Suppressor macrophage treated with lipopolysaccharide for 4 hours (primary cell): ENCODE measurements at regions not wholly inside any gene's neighbourhood (a gene's known extent, or its start where the extent isn't known, plus 50 kb on each side); places are given as distances from the start of the nearest gene placed in this dataset.

Source experiments
- DNase-seq: peaks from one replicate; pipeline ENCODE4 v3.0.0-alpha.2; 2020

DNA sequence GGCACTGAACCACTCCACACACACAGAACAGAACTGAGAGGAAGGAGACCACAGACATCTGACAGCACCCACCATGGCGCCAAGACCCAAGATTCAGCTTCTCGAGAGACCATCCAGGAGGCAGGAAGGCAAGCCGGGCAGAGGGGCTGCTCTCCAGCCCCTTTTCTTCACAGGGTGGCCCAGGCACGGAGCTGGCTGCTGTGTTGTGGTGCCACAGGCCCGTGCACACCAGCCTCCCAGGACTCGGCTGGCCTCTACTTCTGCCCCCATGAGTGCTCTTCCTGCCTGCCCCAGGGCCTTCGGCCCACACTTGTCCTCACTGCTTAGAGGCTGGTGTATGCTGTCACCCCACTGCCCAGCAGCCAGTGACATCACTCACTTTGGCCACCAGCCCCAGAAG lies 547.6 kb upstream of the RAB6C start:
- no peak for DNase-seq

DNA sequence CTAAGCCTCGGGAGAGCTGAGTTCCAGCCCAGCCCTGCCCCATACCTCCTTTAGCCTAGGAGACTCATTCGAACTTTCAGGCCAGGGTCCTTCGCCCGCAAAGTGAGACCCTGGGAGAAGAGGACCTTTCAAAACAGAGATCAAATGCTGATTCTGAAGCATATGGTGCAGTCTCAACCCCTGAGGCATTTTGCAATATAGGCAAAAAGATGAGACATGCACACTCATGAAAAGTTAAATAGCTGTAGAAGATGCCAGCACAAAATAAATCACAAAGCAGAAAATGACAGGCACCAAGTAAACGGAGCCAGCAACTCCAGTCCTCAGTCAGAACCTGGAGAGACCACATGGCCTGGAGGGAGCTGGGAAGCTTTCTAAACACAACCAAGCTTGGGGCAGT lies 542.7 kb upstream of the RAB6C start:
- no peak for DNase-seq

DNA sequence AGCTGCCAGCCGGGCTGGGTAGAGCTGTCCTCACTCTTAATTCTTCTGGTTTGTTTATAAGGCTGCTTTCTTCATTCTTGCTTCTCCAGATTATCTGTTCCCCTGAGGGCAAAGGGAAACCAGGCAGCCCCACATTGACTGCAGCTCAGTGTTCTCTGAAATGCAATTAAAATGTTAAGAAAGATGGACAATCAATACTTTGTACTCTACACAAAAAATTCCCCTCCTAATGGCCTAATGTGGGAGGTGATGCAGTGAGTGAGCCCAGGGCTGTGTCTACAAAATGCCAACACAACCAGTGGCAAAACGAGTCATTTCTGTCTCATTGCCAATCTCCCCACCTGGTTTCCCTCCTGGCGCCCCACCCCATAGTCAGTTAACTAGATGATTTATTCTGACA lies 541.7 kb upstream of the RAB6C start:
- DNase-seq, result no peak

DNA sequence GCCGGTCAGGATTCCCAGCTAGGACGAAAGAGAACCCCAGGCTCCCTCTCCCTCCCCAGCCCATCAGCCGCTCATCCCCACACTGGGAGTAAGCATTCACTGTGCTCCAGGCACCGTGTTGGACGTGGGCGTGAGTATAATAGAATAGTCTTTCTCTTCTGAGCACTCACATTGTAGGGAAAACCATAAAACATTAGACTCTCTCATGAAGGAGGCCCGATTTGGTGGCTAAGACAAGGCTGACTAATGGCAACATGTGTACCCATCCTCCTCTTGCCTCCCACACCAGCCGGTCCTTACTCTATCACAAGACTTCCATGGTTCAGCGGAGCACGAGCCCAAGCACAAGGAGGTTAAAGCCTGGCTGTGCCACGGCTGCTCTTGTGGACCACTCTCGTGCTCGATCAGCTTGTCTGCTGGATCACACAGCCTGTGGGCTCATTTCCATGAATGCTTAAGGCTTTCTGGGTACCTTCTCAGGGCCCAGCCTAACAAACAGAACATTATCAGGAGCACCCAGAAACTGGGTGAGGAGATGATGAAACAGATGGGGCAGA lies 540.9 kb upstream of the RAB6C start:
- DNase-seq, result no peak

DNA sequence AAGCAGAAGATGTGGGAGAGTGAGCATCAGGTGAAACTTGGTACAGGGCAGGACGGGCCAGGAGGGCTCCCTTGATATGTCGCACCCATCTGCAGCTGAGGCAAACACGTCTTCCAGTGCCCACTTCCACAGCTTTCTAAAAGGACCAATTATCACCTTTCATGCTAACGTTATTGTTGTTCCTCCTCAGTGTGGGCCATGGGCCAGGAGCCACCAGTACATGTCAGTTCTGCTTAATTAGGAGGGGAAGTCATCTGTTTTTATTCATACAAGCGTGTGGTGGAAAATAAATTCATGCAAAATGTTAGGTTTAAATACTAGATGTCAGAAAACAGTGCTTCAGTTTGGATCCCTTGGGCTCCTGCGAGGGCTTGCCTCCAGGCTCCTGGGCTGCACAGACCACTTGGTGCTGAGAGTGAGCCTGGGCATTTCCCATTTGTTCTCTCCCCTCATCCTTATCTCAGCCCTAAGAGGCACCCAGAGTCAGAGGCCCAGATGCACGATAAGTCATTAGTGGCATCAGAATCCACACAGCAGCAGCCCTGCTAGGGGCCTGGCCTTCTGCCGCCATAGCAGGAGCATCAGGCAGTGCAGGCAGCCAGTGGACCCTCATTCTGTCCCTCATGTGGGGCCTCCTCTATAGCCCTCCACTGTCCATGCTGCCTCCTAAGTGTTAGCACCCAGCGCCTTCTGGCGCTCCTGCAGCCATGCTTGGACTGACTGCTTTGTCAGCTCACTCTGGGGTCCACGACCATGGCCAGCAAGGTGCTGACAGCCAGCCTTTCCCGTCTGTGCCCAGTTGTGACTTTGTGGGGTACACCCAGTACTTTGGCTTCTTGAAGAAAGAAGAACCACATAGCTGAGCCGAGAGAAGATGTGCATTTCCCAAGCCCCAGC lies 539.8 kb upstream of the RAB6C start:
- no peak for DNase-seq

DNA sequence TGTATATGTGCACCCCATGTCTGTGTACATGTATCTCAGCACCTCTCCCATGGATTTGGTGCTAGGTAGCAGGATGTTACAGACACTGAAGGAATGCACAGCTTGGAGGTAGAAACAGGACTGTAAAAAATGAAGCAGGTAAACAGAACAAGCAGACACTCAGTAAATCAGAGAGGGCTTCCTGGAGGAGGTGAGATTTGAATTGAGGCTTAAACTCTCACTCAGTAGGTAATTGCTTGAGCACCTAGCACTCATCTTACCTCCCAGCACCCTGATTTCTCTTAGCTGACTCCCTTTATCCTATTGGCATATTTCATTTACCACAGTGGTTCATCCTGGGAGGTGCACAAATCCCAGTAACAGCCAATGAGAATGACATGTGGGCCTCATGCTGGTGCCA lies 537.9 kb upstream of the RAB6C start:
- no peak for DNase-seq

DNA sequence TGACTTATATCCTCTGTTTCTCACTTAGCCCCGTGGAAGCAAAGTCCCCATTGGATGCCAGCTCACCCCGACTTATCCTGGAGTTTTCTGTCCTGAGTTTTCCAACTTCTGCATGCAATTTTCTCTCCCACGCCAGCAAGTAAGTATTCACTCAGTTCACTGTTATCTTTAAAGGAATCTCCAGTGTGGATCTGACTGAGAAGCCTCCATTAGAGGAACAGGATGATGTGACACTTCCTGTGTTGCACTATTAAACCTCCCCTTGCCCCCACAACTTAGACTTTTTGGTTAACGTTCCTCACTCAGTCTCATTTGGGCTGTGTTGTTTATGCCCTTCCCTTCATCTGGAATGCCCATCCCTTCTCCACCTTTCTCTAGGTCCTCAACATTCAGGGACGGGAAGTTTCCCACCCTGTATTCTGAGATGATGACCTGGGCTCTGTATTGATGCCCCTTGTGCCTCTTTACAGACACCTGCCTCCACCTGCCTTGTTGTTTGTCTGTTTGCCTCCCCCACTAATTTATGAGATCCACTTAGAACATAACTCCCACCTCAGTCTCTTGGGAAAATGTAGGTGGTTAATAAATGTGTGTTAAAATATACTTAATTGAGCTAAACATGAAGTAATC lies 536.1 kb upstream of the RAB6C start:
- DNase-seq, result no peak

DNA sequence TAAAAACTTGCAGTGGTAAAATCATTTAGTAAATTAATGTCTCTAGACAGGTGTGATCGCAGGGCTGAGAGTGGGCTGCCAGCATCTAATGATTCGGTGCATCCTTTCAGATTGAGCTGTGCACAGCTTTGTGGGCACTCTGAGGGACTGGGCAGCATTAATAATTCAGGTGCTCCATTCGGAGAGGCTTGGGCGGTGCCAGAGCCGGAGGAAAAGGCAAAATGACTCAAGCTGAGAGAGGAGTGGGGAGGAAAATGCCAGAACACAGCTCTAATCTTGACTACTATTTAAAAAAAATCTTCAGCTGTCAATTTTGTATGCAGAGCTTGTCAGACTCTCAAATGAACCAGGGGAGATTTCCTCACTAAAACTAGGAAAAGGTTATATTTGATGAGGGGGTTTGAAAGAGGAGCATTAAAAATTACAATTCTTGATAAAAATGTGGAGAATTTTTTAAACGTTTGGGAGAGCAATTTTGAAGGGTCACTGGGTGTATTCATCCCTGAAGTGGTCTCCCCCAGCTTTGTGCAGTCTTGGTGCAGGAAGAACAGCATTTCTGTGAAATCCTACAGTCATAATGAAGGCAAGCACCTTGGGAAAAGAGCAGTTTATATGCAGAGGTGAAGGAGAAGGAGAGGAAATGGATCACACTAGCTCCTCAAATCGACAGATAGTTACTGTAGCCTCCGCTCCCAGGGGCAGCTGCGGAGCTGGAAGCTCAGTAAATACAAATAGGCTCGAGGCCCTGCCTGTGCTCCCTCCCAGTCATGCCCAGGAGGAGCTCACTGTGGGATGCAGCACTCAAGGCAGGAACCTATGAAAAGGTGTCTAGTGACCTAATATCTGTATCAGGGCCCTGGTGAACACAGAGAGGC lies 535.4 kb upstream of the RAB6C start:
- no peak for DNase-seq

DNA sequence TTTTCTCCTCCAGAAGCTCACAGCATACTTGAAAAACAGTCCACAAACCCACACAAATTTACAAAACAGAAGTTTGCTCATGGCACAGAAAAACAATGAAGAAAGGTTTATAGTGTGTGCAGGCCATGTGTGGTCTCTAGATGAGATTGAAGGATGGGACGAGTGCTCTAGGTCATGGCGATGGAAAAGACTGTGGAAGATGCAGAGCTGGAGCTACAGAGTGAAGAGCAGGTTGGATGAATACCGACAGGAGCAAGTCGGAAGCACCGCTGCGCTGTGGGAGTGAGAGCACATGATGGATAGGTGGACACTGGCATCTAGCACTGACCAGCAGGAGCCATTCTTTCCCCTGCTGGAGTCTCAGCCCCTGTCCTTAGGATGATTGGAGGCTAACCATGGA lies 534.7 kb upstream of the RAB6C start:
- DNase-seq, result no peak

DNA sequence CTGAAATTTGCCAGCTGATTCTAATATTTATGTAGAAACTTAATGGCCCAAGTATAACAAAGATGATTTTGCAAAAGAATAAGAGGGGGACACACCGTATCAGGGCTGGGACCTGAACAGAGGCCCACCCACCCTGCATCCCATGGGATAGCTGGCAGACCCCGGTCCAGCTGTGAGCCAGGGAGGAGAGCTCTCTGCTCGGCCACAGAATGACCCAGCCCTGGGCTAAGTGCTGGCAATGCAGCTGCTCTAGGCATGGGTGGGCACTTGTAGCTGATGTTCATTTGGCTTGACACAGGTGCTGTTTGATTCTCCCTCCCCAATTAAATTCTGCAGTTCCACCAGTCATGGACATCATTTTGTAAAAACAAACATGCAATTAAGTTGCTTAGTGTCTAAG lies 522.8 kb upstream of the RAB6C start:
- no peak for DNase-seq

DNA sequence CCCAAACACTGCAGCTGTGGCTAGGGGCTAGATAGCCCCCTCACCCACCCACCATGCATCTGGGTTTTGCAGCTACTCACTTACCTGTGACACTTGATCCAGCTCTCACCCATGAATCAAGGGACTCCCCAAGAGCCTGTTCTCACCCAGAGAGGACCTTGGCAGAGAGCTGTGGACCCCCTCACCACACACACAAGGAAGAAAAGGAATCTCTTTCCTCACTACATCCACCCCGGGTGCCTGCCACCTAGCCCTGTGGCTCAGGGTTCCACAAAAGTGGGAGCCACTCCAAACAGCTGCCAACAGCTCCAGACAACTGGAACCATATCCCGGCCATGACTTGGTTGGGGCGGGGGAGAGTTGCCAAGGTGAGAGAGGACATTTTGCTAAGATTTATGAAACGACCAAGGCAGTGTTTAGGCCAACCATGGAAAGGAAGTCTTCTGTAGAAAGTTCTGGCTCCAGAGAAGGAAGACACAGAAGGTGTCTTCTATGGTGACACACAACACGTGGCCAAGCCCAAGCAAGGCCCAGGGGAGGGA lies 522.1 kb upstream of the RAB6C start:
- no peak for DNase-seq

DNA sequence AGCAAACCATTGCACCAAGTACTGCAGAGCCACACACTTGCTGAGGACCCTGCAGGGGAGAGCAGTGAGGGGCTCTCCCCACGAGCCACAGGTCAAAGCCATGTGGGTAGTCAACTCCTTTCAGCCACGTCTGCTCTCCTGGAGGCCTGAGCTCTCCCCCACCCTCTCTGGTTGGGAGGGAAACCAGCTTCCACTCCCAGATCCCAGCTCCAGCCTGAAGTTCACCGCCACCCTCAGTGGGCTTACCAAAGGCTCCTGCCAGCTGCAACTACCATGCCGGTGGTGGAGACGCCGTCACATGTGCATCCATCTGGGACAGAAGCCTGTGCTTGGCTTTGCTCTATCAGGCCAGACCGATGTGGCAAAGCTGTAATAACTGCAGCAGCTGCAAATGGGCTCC lies 521.5 kb upstream of the RAB6C start:
- no peak for DNase-seq

DNA sequence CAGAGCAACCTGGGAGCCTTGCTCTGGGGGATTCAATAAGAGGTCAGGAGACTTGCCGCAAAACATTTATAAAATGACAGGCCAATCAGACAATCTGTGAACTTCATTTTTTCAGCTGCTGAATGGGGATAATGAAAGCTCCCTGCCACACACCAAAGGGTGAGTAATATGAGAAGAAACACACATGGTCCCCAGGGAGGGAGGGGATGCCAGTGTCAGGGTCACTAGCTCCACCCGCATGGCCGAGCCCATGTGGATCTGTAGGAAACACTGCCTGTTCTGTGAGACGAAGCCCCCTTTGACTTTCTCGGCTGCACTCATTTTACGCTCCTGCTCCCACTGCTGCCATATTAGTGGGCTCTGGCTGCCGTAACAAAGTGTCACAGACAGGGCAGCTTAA lies 521.0 kb upstream of the RAB6C start:
- no peak for DNase-seq

DNA sequence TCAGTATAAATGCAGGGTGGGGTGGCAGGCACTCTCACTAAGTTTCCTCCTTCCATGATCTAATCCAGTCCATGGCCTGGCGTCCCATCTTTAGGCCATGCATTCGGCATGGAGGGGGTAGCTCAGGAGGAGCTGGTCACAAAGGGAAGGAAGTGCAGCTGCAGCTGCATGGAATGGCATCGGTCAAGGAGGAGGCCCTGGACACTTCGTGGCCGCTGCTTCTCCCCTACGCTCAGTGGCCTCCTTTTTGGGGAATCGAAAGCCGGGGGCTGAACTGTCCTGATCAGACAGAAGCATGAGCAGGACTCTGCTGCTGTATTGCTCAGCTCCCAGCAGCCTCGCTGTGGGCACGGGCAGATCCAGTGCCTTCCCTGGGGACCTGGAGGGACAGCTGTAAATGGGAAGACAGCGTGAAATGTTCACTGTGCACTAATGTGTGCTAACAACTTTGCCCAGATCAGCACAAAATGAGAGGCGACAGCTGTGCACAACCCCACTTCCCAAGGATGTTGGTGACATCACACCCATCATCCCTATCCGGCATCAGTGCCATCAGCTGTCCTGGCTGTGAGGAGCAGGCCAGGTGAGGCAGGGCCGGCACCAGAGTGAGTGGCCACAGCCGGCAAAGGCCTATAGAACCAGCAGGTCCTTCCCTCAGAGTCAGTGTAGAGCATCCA lies 520.1 kb upstream of the RAB6C start:
- no peak for DNase-seq

DNA sequence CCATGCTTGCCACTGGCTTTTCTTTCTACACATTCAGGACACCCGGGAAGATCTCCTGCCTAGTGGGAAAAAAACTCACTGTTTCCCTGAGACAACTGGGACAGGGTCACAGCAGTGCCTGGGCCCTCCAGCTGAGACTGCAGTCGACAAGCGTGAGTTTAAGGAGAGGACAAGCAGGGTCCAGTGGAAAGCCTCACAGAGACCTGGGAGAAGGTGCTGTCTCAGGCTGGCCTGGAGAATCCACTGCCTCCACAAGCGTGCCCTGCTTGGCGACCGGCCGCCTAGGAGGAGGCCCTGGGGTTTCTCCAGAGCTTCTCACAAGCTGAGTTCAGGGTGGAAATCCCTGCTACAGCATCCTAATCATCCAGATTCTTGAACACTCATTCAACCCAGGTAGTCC lies 519.6 kb upstream of the RAB6C start:
- DNase-seq, result no peak

DNA sequence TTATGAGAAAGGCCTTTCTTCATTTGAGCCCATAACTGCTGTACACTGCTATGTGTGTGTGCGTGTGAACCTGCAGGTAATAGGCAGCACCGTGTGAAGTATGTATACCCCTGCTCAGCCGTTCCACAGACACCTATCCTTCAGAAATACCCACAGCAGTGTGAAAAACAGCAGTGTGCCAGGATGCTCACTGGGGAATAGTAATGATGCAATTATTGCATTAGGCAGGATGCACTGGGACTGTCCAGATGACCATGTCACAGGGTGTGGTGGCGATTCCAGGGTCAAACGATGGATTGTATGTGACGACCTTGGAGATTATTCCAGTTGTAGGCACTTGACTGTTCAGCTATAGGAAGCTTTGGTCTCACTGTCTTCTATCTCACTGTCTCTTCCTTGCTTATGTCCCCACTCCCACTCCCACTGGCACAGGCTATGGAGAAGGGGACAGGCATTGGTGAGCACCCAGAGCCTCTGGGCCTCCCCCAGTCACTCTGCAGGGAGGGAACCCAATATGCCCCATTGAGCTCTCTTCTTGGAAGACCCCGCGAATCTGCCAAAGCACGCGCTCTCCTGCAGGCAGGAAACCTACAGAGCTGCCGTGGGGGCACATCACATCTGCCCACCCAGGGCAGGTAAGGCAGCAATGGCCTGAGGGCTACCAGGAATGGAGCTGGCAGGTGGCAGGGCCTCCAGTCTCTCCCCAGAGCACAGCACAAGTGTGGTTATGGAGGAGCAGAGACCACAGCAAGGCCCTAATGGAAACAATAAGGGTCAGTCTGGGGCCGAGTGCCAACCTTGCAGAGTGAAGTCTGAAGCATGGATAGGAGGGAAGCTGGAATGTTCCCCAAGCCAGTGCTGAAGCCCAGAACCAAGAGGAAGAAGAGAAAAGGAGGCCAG lies 518.9 kb upstream of the RAB6C start:
- DNase-seq, result no peak

DNA sequence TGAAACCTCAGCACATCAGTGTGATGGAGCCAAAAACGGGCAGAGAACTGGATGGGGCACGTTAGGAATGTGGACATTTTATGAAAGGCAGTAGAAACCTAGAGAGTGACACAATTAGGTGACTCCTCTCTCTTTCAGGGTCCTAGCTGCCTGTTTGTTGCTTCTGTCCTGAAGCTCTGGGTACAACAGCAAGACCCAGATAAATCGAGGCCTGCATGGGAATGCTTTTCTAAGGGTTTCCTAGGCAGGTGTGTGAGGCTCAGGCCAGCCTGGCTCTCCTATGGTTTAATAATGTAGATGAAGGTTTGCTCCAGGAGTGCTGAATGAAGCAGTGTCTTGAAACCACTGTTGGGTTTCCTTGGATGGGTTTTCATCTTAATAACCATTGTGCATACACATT lies 517.1 kb upstream of the RAB6C start:
- DNase-seq, result no peak

DNA sequence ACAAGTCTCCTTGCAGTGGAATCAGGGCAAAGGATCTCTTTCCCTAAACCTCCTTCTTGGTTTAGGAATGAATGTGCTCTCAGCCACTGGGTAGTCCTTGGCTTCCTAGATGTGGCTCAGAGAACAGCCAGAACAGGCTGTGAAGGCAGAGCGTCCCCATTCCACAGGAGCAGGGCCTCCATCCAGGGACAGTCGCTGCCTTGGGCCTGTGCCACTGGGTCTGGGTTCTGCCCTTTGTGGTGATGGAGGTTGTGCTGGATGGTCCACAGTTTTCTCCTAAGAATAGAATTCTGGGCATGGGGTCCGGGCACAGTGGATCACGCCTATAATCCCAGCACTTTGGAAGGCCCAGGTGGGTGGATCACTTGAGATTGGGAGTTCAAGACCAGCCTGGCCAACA lies 516.5 kb upstream of the RAB6C start:
- no peak for DNase-seq

DNA sequence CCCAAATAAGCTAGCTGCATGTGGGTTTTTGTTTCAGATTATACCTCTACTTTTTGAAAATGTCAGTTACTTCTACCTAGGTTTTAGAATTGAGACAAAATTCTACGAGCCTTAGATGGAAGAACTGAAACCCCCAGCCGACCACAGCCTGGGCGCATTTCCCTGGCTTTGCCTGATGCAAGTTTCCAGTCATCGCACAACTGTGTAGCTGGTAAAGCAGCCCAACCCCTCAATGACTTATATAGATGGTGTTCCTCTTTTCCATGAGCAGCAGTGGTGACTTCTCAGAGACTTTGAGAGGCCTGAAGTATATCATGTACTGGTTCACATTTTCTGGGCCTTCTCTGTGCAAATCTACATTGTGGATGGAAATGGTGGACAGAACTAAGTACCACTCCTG lies 515.4 kb upstream of the RAB6C start:
- DNase-seq, result peak; percentile 20

DNA sequence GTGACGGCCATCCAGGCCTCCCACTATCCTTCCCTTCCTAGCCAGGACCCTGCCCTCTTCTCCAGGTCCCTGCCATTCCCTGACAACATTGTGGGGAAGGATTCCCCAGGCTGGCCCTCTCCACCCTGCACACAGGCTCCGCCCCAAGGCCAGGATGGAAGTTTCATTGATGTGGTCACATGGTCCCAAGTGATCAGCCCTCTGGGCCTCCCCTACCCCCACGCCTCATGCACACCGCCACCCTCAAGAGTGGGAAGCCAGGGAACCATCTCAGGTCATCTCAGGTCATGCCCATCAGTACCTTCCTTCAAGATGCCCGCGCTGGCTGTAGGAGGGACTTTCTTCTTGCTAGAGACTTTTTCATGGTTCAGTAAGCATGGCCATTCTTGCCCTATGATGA lies 514.8 kb upstream of the RAB6C start:
- DNase-seq, result no peak

DNA sequence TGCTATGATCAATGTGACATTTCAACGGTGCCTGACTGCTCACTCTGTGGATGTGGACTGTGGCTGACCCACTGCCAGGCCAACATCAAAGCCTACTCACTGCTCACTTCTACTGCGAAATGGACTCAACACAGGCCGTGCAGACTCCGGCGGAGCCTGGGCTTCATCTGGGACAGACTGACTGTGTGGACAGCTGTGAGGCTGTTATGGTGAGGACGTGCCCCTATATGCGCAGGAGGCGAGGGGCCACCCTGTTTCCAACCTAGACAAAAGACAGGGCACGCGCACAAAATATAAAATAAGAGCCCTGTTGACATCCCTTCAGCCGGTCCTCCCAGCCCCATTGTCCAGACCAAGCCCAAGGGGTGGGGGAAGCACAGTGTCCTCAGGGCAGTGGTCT lies 514.4 kb upstream of the RAB6C start:
- DNase-seq, result no peak
